ENCODE measurements at regions not wholly inside any gene's neighbourhood (a gene's known extent, or its start where the extent isn't known, plus 50 kb on each side); places are given as distances from the start of the nearest gene placed in this dataset.

DNA sequence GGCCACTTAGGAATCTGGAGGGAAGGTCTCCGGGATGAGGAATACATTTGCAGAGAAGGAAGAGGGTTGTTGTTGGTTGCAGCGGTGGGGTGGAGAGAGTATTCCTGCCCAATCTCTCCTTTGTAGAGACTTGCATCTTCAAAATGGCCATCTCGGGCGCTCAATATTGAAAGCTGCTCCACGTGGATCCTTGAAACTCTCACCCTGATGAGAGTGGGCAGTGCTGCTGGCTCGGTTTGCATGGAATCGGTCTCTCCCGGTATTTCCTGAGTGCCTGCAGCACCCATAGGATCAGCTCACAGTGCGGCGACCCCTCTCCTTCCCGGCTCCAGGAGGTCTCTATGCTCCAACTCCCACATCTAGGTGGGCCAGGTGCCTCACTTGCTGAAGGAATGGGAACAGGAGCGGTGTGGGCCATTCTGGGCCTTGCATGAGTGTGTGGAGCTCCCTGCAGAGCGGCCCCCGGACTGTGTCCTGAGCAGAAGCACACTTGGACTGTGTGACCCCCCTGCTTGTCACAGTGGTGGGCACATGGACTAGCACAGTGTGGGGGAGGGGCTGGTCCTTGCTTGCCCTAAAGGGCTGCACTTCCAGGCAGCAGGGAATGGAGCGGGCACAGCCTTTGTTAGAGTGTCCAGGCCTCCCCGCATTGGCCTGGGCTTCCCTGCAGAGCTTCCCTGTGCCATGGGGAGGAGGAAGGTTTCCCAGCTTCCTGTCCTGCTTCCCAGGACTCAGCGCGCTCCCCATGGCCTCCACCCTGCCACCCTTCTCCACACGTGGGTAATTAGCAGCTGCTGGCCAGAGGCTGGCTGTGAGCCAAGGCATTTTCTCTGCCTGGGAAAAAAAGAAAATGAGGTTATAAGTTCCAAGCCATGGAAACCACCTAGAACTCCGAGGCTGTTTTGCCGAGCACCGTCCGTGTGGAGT lies 139.3 kb downstream of the IRF8 start:
- H3K4me3 Mint-ChIP-seq (ENCODE audit: unreplicated experiment), result no peak overlapping the region
- H3K36me3 Mint-ChIP-seq (ENCODE audit: low read depth, unreplicated experiment), result peaks cover 2% of the 10 kb centered on the region
- Histone ChIP-seq H3K79me2 (ENCODE audit: insufficient read depth, low read length) (no peaks in the 10 kb centered on the region), H3K4me2 (ENCODE audit: low read length) (no peak overlapping the region), H3K27me3 (ENCODE audit: insufficient read depth, low read length) (peaks cover 38% of the 10 kb centered on the region), H3K27ac (ENCODE audit: low read depth, low read length) (no peak overlapping the region), H3K4me3 (ENCODE audit: insufficient read depth, low read depth, low read length) (no peak overlapping the region), H3K9me3 (ENCODE audit: insufficient read depth, low read depth, low read length) (no peaks in the 10 kb centered on the region), H3K4me1 (ENCODE audit: insufficient read depth, low read length) (no peaks in the 10 kb centered on the region), H4K20me1 (ENCODE audit: insufficient read depth, low read length) (no peaks in the 10 kb centered on the region), H3K36me3 (ENCODE audit: insufficient read depth, low read length) (no peaks in the 10 kb centered on the region), H3K9ac (ENCODE audit: low read length) (no peak overlapping the region), H2AFZ (ENCODE audit: low read depth, low read length) (no peak overlapping the region)
- no peaks in the 10 kb centered on the region for H3K4me1 Mint-ChIP-seq (ENCODE audit: low read depth, unreplicated experiment)
- H3K9me3 Mint-ChIP-seq (ENCODE audit: unreplicated experiment), result no peaks in the 10 kb centered on the region
- FAIRE-seq, result no peak
- no peak for TF ChIP-seq EZH2 (IDR thresholded peaks at IDR 0.05; ENCODE audit: insufficient read depth, low read length)
- TF ChIP-seq, protein P1, sequence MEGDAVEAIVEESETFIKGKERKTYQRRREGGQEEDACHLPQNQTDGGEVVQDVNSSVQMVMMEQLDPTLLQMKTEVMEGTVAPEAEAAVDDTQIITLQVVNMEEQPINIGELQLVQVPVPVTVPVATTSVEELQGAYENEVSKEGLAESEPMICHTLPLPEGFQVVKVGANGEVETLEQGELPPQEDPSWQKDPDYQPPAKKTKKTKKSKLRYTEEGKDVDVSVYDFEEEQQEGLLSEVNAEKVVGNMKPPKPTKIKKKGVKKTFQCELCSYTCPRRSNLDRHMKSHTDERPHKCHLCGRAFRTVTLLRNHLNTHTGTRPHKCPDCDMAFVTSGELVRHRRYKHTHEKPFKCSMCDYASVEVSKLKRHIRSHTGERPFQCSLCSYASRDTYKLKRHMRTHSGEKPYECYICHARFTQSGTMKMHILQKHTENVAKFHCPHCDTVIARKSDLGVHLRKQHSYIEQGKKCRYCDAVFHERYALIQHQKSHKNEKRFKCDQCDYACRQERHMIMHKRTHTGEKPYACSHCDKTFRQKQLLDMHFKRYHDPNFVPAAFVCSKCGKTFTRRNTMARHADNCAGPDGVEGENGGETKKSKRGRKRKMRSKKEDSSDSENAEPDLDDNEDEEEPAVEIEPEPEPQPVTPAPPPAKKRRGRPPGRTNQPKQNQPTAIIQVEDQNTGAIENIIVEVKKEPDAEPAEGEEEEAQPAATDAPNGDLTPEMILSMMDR (IDR thresholded peaks at IDR 0.05; ENCODE audit: insufficient read depth, low read depth, low read length), result no peak
- no peak overlapping the region for H3K27ac Mint-ChIP-seq (ENCODE audit: unreplicated experiment)
- DNase-seq (ENCODE audit: low read depth), result no peak
- peaks cover 59% of the 10 kb centered on the region for H3K27me3 Mint-ChIP-seq (ENCODE audit: low read depth, unreplicated experiment)

DNA sequence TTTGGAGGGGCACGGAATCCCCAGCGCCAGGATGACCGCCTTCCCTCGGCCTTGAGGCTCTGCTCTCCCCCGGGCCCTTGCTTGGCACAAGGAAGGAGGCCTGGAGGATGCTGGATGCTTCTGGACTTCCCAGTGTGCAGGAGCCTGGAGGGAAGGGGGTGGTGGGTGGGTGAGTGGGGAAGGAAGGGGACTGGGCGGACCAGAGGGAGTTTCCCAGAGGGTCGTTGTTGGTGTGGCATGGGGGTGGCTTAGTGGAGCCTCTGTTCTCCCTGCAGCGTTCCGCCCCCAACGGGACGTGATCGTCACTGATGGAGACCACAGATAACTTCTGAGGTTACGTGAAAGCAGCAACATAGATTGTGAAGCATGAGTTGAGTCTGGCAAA lies 140.0 kb downstream of the IRF8 start:
- Histone ChIP-seq H3K4me3 (ENCODE audit: insufficient read depth, low read depth, low read length) (no peak overlapping the region), H3K36me3 (ENCODE audit: insufficient read depth, low read length) (no peaks in the 10 kb centered on the region), H3K4me1 (ENCODE audit: insufficient read depth, low read length) (no peaks in the 10 kb centered on the region), H3K9ac (ENCODE audit: low read length) (no peak overlapping the region), H4K20me1 (ENCODE audit: insufficient read depth, low read length) (no peaks in the 10 kb centered on the region), H3K79me2 (ENCODE audit: insufficient read depth, low read length) (no peaks in the 10 kb centered on the region), H3K27me3 (ENCODE audit: insufficient read depth, low read length) (peaks cover 33% of the 10 kb centered on the region), H2AFZ (ENCODE audit: low read depth, low read length) (no peak overlapping the region), H3K9me3 (ENCODE audit: insufficient read depth, low read depth, low read length) (no peaks in the 10 kb centered on the region), H3K27ac (ENCODE audit: low read depth, low read length) (no peak overlapping the region), H3K4me2 (ENCODE audit: low read length) (no peak overlapping the region)
- no peak for DNase-seq (ENCODE audit: low read depth)
- Mint-ChIP-seq H3K9me3 (ENCODE audit: unreplicated experiment) (no peaks in the 10 kb centered on the region), H3K4me1 (ENCODE audit: low read depth, unreplicated experiment) (no peaks in the 10 kb centered on the region), H3K27ac (ENCODE audit: unreplicated experiment) (no peak overlapping the region), H3K4me3 (ENCODE audit: unreplicated experiment) (no peak overlapping the region), H3K27me3 (ENCODE audit: low read depth, unreplicated experiment) (peaks cover 61% of the 10 kb centered on the region), H3K36me3 (ENCODE audit: low read depth, unreplicated experiment) (peaks cover 2% of the 10 kb centered on the region)
- FAIRE-seq, result no peak
- TF ChIP-seq, protein P1 (IDR thresholded peaks at IDR 0.05; ENCODE audit: insufficient read depth, low read depth, low read length), result no peak
- TF ChIP-seq EZH2 (IDR thresholded peaks at IDR 0.05; ENCODE audit: insufficient read depth, low read length), result no peak

DNA sequence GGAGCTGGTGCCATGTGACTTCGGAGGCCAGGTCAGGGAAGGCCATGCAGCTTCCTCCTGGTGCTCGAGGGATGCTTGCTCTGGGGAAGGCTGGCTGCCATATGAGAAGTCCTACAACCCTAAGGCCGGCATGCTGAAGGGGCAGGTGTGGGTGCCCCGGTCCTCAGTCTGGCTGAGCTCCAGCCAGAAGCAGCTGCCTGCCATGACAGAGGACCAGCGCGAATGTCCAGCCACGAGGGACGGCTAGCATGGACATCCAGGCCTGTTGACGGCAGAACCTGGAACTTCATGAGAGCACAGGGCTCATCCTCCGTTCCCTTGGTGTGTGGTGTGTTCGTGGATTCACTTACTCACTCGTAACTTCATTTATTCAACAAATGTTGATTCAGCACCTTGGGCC lies 140.6 kb downstream of the IRF8 start:
- no peaks in the 10 kb centered on the region for H3K36me3 ChIP-seq (ENCODE audit: insufficient read depth, low read length)
- Mint-ChIP-seq H3K36me3 (ENCODE audit: low read depth, unreplicated experiment) (peaks cover 2% of the 10 kb centered on the region), H3K4me3 (ENCODE audit: unreplicated experiment) (no peak overlapping the region), H3K27me3 (ENCODE audit: low read depth, unreplicated experiment) (peaks cover 63% of the 10 kb centered on the region), H3K9me3 (ENCODE audit: unreplicated experiment) (no peaks in the 10 kb centered on the region), H3K27ac (ENCODE audit: unreplicated experiment) (no peak overlapping the region), H3K4me1 (ENCODE audit: low read depth, unreplicated experiment) (no peaks in the 10 kb centered on the region)
- no peak overlapping the region for H2AFZ ChIP-seq (ENCODE audit: low read depth, low read length)
- H3K9ac ChIP-seq (ENCODE audit: low read length), result no peak overlapping the region
- DNase-seq (ENCODE audit: low read depth) (no peak), FAIRE-seq (no peak)
- no peaks in the 10 kb centered on the region for H3K79me2 ChIP-seq (ENCODE audit: insufficient read depth, low read length)
- H3K9me3 ChIP-seq (ENCODE audit: insufficient read depth, low read depth, low read length), result no peaks in the 10 kb centered on the region
- TF ChIP-seq, protein P1 (IDR thresholded peaks at IDR 0.05; ENCODE audit: insufficient read depth, low read depth, low read length), result no peak
- no peak for TF ChIP-seq EZH2 (IDR thresholded peaks at IDR 0.05; ENCODE audit: insufficient read depth, low read length)
- no peak overlapping the region for H3K4me3 ChIP-seq (ENCODE audit: insufficient read depth, low read depth, low read length)
- H3K27ac ChIP-seq (ENCODE audit: low read depth, low read length), result no peak overlapping the region
- H3K4me2 ChIP-seq (ENCODE audit: low read length), result no peak overlapping the region
- H4K20me1 ChIP-seq (ENCODE audit: insufficient read depth, low read length), result no peaks in the 10 kb centered on the region
- H3K4me1 ChIP-seq (ENCODE audit: insufficient read depth, low read length), result no peaks in the 10 kb centered on the region
- H3K27me3 ChIP-seq (ENCODE audit: insufficient read depth, low read length), result peaks cover 33% of the 10 kb centered on the region

Measured in astrocyte (in vitro differentiated cells and primary cell).